ENCODE measurements at regions not wholly inside any gene's neighbourhood (a gene's known extent, or its start where the extent isn't known, plus 50 kb on each side); places are given as distances from the start of the nearest gene placed in this dataset.
"Not testable (repeated sequence)": the region's sequence is repeated elsewhere in the genome, so short reads cannot be mapped to it uniquely, and the experiment has no call there.

- not testable (repeated sequence) for TF ChIP-seq CTCF (conservative IDR thresholded peaks at IDR 0.05; ENCODE audit: low read depth, low read length); EZH2 (IDR thresholded peaks at IDR 0.05; ENCODE audit: borderline replicate concordance, low read depth, low read length, poor library complexity, severe bottlenecking)
Observed at GRCh38 chr9:33628318-33628717, 104.3 kb downstream of the ANKRD18B start.
